ENCODE measurements at regions not wholly inside any gene's neighbourhood (a gene's known extent, or its start where the extent isn't known, plus 50 kb on each side); places are given as distances from the start of the nearest gene placed in this dataset.

GRCh38 chr4:22129454-22130029, 181.0 kb upstream of the KCNIP4 start:
- H3K4me3 Mint-ChIP-seq: no peak overlapping the region
- no peak for DNase-seq (ENCODE audit: low spot score)
- H3K4me1 Mint-ChIP-seq (ENCODE audit: low read depth in 2 of 2): no peaks in the 10 kb centered on the region
- H3K9me3 Mint-ChIP-seq: peaks cover 11% of the 10 kb centered on the region
- no peak for ATAC-seq
- H3K27me3 Mint-ChIP-seq: no peaks in the 10 kb centered on the region
- H3K36me3 Mint-ChIP-seq: no peaks in the 10 kb centered on the region
- H3K27ac Mint-ChIP-seq: no peak overlapping the region

GRCh38 chr4:22122062-22122461, 173.5 kb upstream of the KCNIP4 start:
- DNase-seq (ENCODE audit: low spot score) (no peak), ATAC-seq (peak in 1 of 2 donors; percentile 32)
- H3K27ac Mint-ChIP-seq: no peak overlapping the region
- H3K4me1 Mint-ChIP-seq (ENCODE audit: low read depth in 2 of 2): no peaks in the 10 kb centered on the region
- H3K4me3 Mint-ChIP-seq: no peak overlapping the region
- peaks cover 16% of the 10 kb centered on the region for H3K9me3 Mint-ChIP-seq
- peaks cover 13% of the 10 kb centered on the region for H3K36me3 Mint-ChIP-seq
- no peaks in the 10 kb centered on the region for H3K27me3 Mint-ChIP-seq

- no peak overlapping the region for H3K27ac Mint-ChIP-seq
- no peaks in the 10 kb centered on the region for H3K27me3 Mint-ChIP-seq
- H3K4me3 Mint-ChIP-seq: no peak overlapping the region
- H3K9me3 Mint-ChIP-seq: peaks cover 19% of the 10 kb centered on the region
- no peaks in the 10 kb centered on the region for H3K36me3 Mint-ChIP-seq
- no peaks in the 10 kb centered on the region for H3K4me1 Mint-ChIP-seq (ENCODE audit: low read depth in 2 of 2)
- DNase-seq (ENCODE audit: low spot score): no peak
- ATAC-seq: no peak
These were observed 166.7 kb upstream of the KCNIP4 start for GRCh38 chr4:22115262-22115661.

GRCh38 chr4:22103768-22104167, 155.2 kb upstream of the KCNIP4 start:
- ATAC-seq: no peak
- DNase-seq (ENCODE audit: low spot score): no peak
- Mint-ChIP-seq H3K27me3 (no peaks in the 10 kb centered on the region), H3K27ac (no peak overlapping the region), H3K9me3 (peaks cover 2% of the 10 kb centered on the region), H3K4me1 (ENCODE audit: low read depth in 2 of 2) (no peaks in the 10 kb centered on the region), H3K36me3 (no peaks in the 10 kb centered on the region), H3K4me3 (no peak overlapping the region)

GRCh38 chr4:22099896-22100295, 151.3 kb upstream of the KCNIP4 start:
- H3K27ac Mint-ChIP-seq: no peak overlapping the region
- ATAC-seq (no peak), DNase-seq (ENCODE audit: low spot score) (no peak)
- no peaks in the 10 kb centered on the region for H3K36me3 Mint-ChIP-seq
- H3K27me3 Mint-ChIP-seq: no peaks in the 10 kb centered on the region
- H3K9me3 Mint-ChIP-seq: peaks cover 10% of the 10 kb centered on the region
- H3K4me1 Mint-ChIP-seq (ENCODE audit: low read depth in 2 of 2): no peaks in the 10 kb centered on the region
- no peak overlapping the region for H3K4me3 Mint-ChIP-seq

GRCh38 chr4:22097596-22097995, 149.0 kb upstream of the KCNIP4 start:
- no peak overlapping the region for H3K4me3 Mint-ChIP-seq

GRCh38 chr4:22094217-22094616, 145.6 kb upstream of the KCNIP4 start:
- H3K27ac Mint-ChIP-seq: no peak overlapping the region
- H3K36me3 Mint-ChIP-seq: no peaks in the 10 kb centered on the region
- H3K4me1 Mint-ChIP-seq (ENCODE audit: low read depth in 2 of 2): no peaks in the 10 kb centered on the region
- no peak overlapping the region for H3K4me3 Mint-ChIP-seq
- no peaks in the 10 kb centered on the region for H3K27me3 Mint-ChIP-seq
- DNase-seq (ENCODE audit: low spot score): no peak
- peaks cover 18% of the 10 kb centered on the region for H3K9me3 Mint-ChIP-seq
- ATAC-seq: no peak

More at GRCh38 chr4:22097596-22097995, 149.0 kb upstream of the KCNIP4 start:
- Mint-ChIP-seq H3K27me3 (no peaks in the 10 kb centered on the region), H3K36me3 (no peaks in the 10 kb centered on the region), H3K4me1 (ENCODE audit: low read depth in 2 of 2) (no peaks in the 10 kb centered on the region), H3K9me3 (peaks cover 16% of the 10 kb centered on the region), H3K27ac (no peak overlapping the region)
- DNase-seq (ENCODE audit: low spot score): no peak
- ATAC-seq: no peak

- no peaks in the 10 kb centered on the region for H3K27me3 Mint-ChIP-seq
- no peak overlapping the region for H3K27ac Mint-ChIP-seq
- no peak overlapping the region for H3K4me3 Mint-ChIP-seq
These were observed 144.6 kb upstream of the KCNIP4 start for GRCh38 chr4:22093126-22093525.

GRCh38 chr4:22091906-22092305, 143.3 kb upstream of the KCNIP4 start:
- H3K4me1 Mint-ChIP-seq (ENCODE audit: low read depth in 2 of 2): no peaks in the 10 kb centered on the region
- H3K36me3 Mint-ChIP-seq: no peaks in the 10 kb centered on the region
- H3K9me3 Mint-ChIP-seq: peaks cover 12% of the 10 kb centered on the region
- DNase-seq (ENCODE audit: low spot score) (no peak), ATAC-seq (no peak)
- H3K4me3 Mint-ChIP-seq: no peak overlapping the region
- H3K27ac Mint-ChIP-seq: no peak overlapping the region
- H3K27me3 Mint-ChIP-seq: no peaks in the 10 kb centered on the region

More at GRCh38 chr4:22093126-22093525, 144.6 kb upstream of the KCNIP4 start:
- DNase-seq (ENCODE audit: low spot score) (no peak), ATAC-seq (no peak)
- Mint-ChIP-seq H3K36me3 (no peaks in the 10 kb centered on the region), H3K4me1 (ENCODE audit: low read depth in 2 of 2) (no peaks in the 10 kb centered on the region), H3K9me3 (peaks cover 12% of the 10 kb centered on the region)

GRCh38 chr4:22091352-22091717, 142.8 kb upstream of the KCNIP4 start:
- H3K9me3 Mint-ChIP-seq: peaks cover 9% of the 10 kb centered on the region
- no peak overlapping the region for H3K4me3 Mint-ChIP-seq
- no peaks in the 10 kb centered on the region for H3K4me1 Mint-ChIP-seq (ENCODE audit: low read depth in 2 of 2)
- no peak overlapping the region for H3K27ac Mint-ChIP-seq
- no peak for DNase-seq (ENCODE audit: low spot score)
- ATAC-seq: no peak
- H3K36me3 Mint-ChIP-seq: no peaks in the 10 kb centered on the region
- no peaks in the 10 kb centered on the region for H3K27me3 Mint-ChIP-seq

- ATAC-seq: no peak
- no peaks in the 10 kb centered on the region for H3K27me3 Mint-ChIP-seq
- no peak for DNase-seq (ENCODE audit: low spot score)
- no peaks in the 10 kb centered on the region for H3K36me3 Mint-ChIP-seq
- no peak overlapping the region for H3K27ac Mint-ChIP-seq
- H3K9me3 Mint-ChIP-seq: peaks cover 12% of the 10 kb centered on the region
- H3K4me1 Mint-ChIP-seq (ENCODE audit: low read depth in 2 of 2): no peaks in the 10 kb centered on the region
- no peak overlapping the region for H3K4me3 Mint-ChIP-seq
These were observed 142.2 kb upstream of the KCNIP4 start for GRCh38 chr4:22090661-22091351.

- H3K4me3 Mint-ChIP-seq: no peak overlapping the region
- no peaks in the 10 kb centered on the region for H3K36me3 Mint-ChIP-seq
- no peaks in the 10 kb centered on the region for H3K27me3 Mint-ChIP-seq
- ATAC-seq (no peak), DNase-seq (ENCODE audit: low spot score) (no peak)
- peaks cover 15% of the 10 kb centered on the region for H3K9me3 Mint-ChIP-seq
- H3K4me1 Mint-ChIP-seq (ENCODE audit: low read depth in 2 of 2): no peaks in the 10 kb centered on the region
- H3K27ac Mint-ChIP-seq: no peak overlapping the region
These were observed 129.0 kb upstream of the KCNIP4 start for GRCh38 chr4:22077571-22077970.

- Mint-ChIP-seq H3K9me3 (peaks cover 22% of the 10 kb centered on the region), H3K4me3 (no peak overlapping the region), H3K36me3 (no peaks in the 10 kb centered on the region), H3K27ac (no peak overlapping the region), H3K27me3 (no peaks in the 10 kb centered on the region), H3K4me1 (ENCODE audit: low read depth in 2 of 2) (no peaks in the 10 kb centered on the region)
- DNase-seq (ENCODE audit: low spot score) (no peak), ATAC-seq (no peak)
These were observed 124.2 kb upstream of the KCNIP4 start for GRCh38 chr4:22072726-22073125.

GRCh38 chr4:22072240-22072639, 123.7 kb upstream of the KCNIP4 start:
- H3K4me1 Mint-ChIP-seq (ENCODE audit: low read depth in 2 of 2): no peaks in the 10 kb centered on the region
- H3K27me3 Mint-ChIP-seq: no peaks in the 10 kb centered on the region
- no peak overlapping the region for H3K4me3 Mint-ChIP-seq
- H3K27ac Mint-ChIP-seq: no peak overlapping the region
- no peaks in the 10 kb centered on the region for H3K36me3 Mint-ChIP-seq
- H3K9me3 Mint-ChIP-seq: peaks cover 18% of the 10 kb centered on the region
- DNase-seq (ENCODE audit: low spot score) (no peak), ATAC-seq (no peak)

- Mint-ChIP-seq H3K4me3 (no peak overlapping the region), H3K36me3 (no peaks in the 10 kb centered on the region), H3K27me3 (no peaks in the 10 kb centered on the region), H3K27ac (no peak overlapping the region), H3K4me1 (ENCODE audit: low read depth in 2 of 2) (no peaks in the 10 kb centered on the region), H3K9me3 (peaks cover 18% of the 10 kb centered on the region)
- DNase-seq (ENCODE audit: low spot score) (no peak), ATAC-seq (no peak)
These were observed 123.2 kb upstream of the KCNIP4 start for GRCh38 chr4:22071749-22072148.

All from natural killer cell treated with Interleukin-12 subunit alpha and Interleukin-12 subunit beta and Interleukin-15 and Interleukin-18, amount 100 ng/mL, for 72 hours (primary cell).